GM12878 (cell line): ENCODE measurements at regions not wholly inside any gene's neighbourhood (a gene's known extent, or its start where the extent isn't known, plus 50 kb on each side); places are given as distances from the start of the nearest gene placed in this dataset.

Experiments used
- CHD4 ChIP-seq: fragments of 200-600 bp; sonication (generic); IDR thresholded peaks from 2 replicates; pipeline ENCODE4 v1.6.1; 2016; ENCODE audit warnings: mild to moderate bottlenecking
- FOS ChIP-seq: IDR thresholded peaks from 3 replicates; pipeline ENCODE4 v1.6.1; 2011; ENCODE audit warnings: borderline replicate concordance; ENCODE audit not compliant: insufficient read length; ENCODE audit errors: extremely low read depth
- SP1 ChIP-seq: IDR thresholded peaks from one replicate; pipeline ENCODE4 v1.6.1; 2011; ENCODE audit warnings: low read depth, low read length
- SREBF2 ChIP-seq: IDR thresholded peaks from 2 replicates; pipeline ENCODE4 v1.6.1; 2012; ENCODE audit warnings: mild to moderate bottlenecking, low read length
- TF ChIP-seq, protein P1 (sequence below): fragments of 450-650 bp; IDR thresholded peaks from 2 replicates; pipeline ENCODE4 v1.6.1; 2016; ENCODE audit warnings: mild to moderate bottlenecking, moderate library complexity, borderline replicate concordance
- TF ChIP-seq, protein P2 (sequence below): fragments of 450-650 bp; IDR thresholded peaks from 2 replicates; pipeline ENCODE4 v1.6.1; 2017; ENCODE audit warnings: mild to moderate bottlenecking, moderate library complexity
- TF ChIP-seq, protein P3 (sequence below): fragments of 450-650 bp; formaldehyde crosslinking; IDR thresholded peaks from 2 replicates; pipeline ENCODE4 v1.5.0; 2022; ENCODE audit warnings: mild to moderate bottlenecking, missing genetic modification characterization
- TF ChIP-seq, protein P4 (sequence below): fragments of 450-650 bp; IDR thresholded peaks from 2 replicates; pipeline ENCODE4 v1.6.1; 2017; ENCODE audit warnings: low read depth, mild to moderate bottlenecking, moderate library complexity
- TF ChIP-seq, protein P5 (sequence below): IDR thresholded peaks from 2 replicates; pipeline ENCODE4 v1.6.1; 2012; ENCODE audit warnings: improper control_type of control experiment, low read depth, low read length; ENCODE audit not compliant: insufficient replicate concordance

DNA sequence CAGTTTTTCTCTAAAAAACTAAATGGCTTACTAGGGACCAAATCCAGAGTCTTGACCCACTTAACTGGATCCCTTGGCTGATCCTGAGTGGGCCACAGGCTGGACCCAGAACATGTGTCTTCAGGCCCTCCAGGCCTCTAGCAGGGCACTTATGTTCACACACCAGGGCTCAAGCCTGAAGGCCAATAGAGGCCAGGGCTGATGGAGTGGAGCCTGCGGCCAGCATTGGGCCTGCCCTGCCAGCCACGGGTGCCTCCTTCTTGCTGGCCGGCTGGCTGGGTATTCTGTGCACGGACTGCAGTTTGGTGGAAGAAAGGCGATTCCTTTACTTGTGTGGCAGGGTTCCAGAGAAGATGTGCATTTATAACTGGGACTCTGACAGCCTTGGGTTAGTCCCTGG lies 103.0 kb upstream of the ZNF32 start (continued):
- TF ChIP-seq, protein P1, sequence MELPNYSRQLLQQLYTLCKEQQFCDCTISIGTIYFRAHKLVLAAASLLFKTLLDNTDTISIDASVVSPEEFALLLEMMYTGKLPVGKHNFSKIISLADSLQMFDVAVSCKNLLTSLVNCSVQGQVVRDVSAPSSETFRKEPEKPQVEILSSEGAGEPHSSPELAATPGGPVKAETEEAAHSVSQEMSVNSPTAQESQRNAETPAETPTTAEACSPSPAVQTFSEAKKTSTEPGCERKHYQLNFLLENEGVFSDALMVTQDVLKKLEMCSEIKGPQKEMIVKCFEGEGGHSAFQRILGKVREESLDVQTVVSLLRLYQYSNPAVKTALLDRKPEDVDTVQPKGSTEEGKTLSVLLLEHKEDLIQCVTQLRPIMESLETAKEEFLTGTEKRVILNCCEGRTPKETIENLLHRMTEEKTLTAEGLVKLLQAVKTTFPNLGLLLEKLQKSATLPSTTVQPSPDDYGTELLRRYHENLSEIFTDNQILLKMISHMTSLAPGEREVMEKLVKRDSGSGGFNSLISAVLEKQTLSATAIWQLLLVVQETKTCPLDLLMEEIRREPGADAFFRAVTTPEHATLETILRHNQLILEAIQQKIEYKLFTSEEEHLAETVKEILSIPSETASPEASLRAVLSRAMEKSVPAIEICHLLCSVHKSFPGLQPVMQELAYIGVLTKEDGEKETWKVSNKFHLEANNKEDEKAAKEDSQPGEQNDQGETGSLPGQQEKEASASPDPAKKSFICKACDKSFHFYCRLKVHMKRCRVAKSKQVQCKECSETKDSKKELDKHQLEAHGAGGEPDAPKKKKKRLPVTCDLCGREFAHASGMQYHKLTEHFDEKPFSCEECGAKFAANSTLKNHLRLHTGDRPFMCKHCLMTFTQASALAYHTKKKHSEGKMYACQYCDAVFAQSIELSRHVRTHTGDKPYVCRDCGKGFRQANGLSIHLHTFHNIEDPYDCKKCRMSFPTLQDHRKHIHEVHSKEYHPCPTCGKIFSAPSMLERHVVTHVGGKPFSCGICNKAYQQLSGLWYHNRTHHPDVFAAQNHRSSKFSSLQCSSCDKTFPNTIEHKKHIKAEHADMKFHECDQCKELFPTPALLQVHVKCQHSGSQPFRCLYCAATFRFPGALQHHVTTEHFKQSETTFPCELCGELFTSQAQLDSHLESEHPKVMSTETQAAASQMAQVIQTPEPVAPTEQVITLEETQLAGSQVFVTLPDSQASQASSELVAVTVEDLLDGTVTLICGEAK = no peak
- TF ChIP-seq, protein P2, sequence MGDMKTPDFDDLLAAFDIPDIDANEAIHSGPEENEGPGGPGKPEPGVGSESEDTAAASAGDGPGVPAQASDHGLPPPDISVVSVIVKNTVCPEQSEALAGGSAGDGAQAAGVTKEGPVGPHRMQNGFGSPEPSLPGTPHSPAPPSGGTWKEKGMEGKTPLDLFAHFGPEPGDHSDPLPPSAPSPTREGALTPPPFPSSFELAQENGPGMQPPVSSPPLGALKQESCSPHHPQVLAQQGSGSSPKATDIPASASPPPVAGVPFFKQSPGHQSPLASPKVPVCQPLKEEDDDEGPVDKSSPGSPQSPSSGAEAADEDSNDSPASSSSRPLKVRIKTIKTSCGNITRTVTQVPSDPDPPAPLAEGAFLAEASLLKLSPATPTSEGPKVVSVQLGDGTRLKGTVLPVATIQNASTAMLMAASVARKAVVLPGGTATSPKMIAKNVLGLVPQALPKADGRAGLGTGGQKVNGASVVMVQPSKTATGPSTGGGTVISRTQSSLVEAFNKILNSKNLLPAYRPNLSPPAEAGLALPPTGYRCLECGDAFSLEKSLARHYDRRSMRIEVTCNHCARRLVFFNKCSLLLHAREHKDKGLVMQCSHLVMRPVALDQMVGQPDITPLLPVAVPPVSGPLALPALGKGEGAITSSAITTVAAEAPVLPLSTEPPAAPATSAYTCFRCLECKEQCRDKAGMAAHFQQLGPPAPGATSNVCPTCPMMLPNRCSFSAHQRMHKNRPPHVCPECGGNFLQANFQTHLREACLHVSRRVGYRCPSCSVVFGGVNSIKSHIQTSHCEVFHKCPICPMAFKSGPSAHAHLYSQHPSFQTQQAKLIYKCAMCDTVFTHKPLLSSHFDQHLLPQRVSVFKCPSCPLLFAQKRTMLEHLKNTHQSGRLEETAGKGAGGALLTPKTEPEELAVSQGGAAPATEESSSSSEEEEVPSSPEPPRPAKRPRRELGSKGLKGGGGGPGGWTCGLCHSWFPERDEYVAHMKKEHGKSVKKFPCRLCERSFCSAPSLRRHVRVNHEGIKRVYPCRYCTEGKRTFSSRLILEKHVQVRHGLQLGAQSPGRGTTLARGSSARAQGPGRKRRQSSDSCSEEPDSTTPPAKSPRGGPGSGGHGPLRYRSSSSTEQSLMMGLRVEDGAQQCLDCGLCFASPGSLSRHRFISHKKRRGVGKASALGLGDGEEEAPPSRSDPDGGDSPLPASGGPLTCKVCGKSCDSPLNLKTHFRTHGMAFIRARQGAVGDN = no peak
- TF ChIP-seq, protein P3, sequence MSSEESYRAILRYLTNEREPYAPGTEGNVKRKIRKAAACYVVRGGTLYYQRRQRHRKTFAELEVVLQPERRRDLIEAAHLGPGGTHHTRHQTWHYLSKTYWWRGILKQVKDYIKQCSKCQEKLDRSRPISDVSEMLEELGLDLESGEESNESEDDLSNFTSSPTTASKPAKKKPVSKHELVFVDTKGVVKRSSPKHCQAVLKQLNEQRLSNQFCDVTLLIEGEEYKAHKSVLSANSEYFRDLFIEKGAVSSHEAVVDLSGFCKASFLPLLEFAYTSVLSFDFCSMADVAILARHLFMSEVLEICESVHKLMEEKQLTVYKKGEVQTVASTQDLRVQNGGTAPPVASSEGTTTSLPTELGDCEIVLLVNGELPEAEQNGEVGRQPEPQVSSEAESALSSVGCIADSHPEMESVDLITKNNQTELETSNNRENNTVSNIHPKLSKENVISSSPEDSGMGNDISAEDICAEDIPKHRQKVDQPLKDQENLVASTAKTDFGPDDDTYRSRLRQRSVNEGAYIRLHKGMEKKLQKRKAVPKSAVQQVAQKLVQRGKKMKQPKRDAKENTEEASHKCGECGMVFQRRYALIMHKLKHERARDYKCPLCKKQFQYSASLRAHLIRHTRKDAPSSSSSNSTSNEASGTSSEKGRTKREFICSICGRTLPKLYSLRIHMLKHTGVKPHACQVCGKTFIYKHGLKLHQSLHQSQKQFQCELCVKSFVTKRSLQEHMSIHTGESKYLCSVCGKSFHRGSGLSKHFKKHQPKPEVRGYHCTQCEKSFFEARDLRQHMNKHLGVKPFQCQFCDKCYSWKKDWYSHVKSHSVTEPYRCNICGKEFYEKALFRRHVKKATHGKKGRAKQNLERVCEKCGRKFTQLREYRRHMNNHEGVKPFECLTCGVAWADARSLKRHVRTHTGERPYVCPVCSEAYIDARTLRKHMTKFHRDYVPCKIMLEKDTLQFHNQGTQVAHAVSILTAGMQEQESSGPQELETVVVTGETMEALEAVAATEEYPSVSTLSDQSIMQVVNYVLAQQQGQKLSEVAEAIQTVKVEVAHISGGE = no peak
- TF ChIP-seq SP1 (no peak), CHD4 (no peak), FOS (no peak), SREBF2 (no peak)
- TF ChIP-seq, protein P4, sequence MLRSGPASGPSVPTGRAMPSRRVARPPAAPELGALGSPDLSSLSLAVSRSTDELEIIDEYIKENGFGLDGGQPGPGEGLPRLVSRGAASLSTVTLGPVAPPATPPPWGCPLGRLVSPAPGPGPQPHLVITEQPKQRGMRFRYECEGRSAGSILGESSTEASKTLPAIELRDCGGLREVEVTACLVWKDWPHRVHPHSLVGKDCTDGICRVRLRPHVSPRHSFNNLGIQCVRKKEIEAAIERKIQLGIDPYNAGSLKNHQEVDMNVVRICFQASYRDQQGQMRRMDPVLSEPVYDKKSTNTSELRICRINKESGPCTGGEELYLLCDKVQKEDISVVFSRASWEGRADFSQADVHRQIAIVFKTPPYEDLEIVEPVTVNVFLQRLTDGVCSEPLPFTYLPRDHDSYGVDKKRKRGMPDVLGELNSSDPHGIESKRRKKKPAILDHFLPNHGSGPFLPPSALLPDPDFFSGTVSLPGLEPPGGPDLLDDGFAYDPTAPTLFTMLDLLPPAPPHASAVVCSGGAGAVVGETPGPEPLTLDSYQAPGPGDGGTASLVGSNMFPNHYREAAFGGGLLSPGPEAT = no peak
- TF ChIP-seq, protein P5, sequence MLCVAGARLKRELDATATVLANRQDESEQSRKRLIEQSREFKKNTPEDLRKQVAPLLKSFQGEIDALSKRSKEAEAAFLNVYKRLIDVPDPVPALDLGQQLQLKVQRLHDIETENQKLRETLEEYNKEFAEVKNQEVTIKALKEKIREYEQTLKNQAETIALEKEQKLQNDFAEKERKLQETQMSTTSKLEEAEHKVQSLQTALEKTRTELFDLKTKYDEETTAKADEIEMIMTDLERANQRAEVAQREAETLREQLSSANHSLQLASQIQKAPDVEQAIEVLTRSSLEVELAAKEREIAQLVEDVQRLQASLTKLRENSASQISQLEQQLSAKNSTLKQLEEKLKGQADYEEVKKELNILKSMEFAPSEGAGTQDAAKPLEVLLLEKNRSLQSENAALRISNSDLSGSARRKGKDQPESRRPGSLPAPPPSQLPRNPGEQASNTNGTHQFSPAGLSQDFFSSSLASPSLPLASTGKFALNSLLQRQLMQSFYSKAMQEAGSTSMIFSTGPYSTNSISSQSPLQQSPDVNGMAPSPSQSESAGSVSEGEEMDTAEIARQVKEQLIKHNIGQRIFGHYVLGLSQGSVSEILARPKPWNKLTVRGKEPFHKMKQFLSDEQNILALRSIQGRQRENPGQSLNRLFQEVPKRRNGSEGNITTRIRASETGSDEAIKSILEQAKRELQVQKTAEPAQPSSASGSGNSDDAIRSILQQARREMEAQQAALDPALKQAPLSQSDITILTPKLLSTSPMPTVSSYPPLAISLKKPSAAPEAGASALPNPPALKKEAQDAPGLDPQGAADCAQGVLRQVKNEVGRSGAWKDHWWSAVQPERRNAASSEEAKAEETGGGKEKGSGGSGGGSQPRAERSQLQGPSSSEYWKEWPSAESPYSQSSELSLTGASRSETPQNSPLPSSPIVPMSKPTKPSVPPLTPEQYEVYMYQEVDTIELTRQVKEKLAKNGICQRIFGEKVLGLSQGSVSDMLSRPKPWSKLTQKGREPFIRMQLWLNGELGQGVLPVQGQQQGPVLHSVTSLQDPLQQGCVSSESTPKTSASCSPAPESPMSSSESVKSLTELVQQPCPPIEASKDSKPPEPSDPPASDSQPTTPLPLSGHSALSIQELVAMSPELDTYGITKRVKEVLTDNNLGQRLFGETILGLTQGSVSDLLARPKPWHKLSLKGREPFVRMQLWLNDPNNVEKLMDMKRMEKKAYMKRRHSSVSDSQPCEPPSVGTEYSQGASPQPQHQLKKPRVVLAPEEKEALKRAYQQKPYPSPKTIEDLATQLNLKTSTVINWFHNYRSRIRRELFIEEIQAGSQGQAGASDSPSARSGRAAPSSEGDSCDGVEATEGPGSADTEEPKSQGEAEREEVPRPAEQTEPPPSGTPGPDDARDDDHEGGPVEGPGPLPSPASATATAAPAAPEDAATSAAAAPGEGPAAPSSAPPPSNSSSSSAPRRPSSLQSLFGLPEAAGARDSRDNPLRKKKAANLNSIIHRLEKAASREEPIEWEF = no peak
